Activated CD4-positive, alpha-beta T cell treated with anti-CD3 and anti-CD28 coated beads for 48 hours (primary cell): ENCODE measurements at regions not wholly inside any gene's neighbourhood (a gene's known extent, or its start where the extent isn't known, plus 50 kb on each side); places are given as distances from the start of the nearest gene placed in this dataset.
A peak's percentile ranks its signal among the peaks of the same experiment; 100 is the strongest.
"Not testable (repeated sequence)": the region's sequence is repeated elsewhere in the genome, so short reads cannot be mapped to it uniquely, and the experiment has no call there.

Source experiments
- DNase-seq: peaks from one replicate; pipeline ENCODE4 v3.0.0-alpha.2; 2020

DNA sequence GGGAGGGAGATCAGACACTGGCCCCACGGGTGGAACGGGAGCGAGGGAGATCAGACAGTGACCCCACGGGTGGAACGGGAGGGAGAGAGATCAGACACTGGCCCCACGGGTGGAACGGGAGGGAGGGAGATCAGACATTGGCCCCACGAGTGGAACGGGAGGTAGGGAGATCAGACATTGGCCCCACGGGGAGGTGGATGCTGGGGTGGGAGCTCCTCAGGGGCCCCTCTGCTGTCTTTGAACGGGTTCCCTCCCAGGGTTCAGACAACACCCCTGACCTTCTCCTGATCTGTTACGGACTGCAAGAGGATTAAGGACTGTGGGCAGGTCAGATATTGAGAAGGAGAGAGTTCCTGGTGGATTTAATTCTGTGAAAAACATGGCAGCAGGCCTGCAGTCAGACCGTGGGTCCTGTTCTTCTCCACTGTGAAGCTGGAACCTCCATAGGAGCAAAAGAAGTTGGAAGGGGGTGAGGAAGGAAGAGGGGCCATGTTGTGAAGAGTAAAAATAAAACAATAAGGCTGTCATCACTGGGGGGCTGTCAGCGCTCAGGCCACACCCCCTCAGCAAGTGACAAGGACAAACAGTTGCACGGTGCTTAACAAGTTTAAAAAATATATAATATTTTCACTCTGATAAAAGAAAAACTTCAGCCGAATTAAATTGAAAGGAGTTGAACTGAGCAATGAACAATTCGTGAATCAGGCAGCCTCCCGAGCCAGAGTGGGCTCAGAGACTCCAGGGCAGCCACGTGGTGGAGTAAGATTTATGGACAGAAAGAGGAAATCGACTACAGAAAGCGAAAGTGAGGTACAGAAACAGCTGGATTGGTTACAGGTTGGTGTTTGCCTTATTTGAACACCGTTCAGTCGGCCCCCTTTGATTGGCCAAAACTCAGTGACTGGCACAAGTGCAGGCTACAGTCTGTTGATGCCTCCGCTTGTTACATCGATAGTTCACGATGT, 348.7 kb upstream of the TNRC6C start:
- peak; percentile 76 for DNase-seq

DNA sequence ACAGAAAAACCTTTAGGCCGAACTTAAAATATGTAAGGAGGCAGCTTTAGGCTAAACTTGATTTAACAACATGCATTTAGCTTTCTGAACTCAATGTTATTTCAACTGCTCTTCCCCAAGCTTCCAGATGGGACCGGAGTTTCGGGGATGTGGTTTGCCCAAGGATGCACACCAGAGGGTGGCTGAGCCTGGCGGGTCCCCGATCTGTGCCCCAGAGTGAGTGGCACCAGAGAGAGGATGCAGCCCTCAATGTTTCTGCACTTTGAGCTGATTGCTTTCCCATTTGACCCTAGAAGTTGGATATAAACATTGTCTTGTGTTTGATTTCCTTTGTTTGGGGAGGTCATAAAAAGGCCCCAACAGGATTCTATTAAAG, 348.0 kb upstream of the TNRC6C start:
- DNase-seq = no peak

DNA sequence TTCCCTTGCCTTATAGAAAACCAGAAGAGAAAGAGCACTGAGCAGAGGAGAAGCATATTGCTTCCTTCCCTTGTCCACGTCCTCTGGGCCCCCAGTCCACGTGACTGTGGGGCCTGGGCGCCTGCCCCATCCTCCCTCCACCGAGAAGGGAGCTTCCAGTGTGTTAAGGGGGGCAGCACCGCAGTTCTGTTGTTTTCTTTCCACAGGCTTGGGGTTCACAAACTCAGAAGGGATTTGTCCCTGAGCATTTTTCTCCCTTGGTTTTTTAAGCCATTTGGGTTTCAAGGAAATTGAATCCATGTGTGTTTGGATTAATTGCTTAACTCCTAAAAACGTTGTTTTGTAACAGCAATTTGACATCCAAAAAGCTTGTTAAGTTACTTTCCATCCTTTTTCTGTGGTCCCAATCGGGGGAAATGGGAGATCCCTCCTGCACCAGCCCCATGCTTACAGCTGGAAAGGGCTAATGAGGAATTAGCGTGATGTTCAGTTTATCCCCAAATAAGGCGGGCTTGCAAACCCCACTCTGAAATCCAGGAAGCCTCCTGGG, 347.5 kb upstream of the TNRC6C start:
- DNase-seq = no peak

DNA sequence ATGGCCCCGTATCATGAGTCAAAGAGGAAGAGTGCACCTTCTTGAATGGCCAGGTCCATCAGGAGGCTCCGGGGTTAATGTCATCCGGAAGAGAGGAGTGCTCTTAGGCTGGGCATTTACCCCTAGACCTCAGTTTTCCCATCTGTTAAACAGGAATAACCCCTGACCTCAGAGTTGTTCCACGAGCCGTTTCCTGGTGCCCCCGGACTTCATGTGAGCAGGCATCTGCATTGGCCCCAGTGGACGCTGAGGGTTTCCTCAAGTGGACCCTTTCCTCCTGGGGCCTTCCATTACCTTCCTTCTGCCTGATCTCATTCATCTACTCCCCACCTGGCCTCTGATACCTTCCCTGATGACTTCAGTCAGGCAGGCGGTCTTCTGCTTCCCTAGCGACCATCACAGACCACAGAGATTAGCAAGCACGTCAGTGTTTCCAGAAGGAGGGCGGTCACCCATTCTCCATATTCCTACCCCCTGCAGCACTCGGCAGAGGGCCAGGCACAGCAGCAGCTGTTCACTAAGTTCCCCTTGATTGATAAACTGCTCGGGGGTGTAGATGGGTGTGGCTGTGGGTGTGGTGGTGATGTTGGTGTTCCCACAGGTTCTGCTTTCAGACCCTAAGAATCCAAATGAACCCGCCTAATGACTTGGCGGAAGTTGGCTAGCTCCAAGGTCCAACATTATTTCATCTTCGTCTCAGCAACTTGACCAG, 346.6 kb upstream of the TNRC6C start:
- DNase-seq = no peak

DNA sequence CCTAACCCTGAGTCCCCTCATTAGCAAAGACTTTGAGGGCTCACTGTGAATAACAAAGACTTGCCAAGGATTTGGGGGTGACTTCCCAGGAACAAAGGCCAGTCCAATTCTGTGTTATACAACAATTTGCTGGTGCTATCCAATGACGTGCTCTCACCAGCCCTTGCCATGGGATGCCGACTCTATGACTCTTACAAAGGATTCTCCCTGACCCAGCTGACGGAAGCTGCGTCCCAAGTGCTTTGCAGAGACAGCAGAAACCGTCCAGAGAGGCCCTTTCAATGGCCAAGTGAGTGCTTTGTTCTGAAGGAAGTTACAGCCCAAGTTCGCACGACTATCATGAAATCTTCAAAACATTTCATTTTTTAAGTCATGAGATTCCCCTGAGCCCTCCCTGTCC, 345.3 kb upstream of the TNRC6C start:
- DNase-seq = no peak

DNA sequence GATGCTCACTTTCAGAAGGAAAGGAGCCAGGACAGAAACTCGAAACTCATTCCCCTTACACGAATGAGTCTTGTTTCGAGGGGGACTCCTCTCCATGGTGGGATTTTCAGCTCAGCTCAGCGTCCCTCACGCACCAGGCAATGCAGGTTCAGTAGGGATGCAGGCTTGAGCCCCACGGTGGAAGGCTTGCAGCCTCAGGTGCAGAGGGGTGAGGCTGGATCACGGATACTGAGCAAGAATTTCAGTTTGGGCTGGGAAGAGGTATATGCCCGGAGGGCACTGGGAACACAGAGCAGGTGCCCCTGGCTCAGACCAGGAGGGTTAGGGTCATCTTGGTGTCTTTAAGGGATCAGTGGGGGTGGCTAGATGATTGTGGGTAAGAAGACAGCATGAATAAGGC, 344.9 kb upstream of the TNRC6C start:
- no peak for DNase-seq

DNA sequence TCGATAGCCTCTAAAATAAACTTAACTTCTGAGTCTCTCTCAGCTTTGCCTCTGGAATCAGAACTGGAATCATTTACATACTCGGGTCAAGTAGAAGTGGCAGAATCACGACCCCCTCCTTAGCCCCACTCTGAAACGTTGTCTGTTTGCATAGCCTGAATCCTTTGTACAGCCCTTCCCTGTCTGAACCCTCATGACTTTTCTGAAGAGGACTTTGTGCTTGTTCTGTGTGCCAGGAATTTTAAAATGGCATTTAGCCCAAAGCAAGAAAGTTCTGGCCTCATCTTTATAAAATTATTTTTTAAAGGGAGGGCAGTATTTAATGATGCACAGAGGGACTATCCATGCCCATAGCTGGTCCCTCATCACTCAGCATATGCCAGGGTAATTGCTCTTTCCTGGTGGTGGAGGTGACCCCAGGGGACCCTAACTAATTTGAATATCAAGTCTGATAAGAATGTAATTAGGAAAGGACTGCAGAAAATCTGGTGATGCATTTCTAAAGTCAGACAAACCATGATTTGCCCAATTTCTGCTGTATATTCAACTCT, 342.7 kb upstream of the TNRC6C start:
- DNase-seq = no peak

DNA sequence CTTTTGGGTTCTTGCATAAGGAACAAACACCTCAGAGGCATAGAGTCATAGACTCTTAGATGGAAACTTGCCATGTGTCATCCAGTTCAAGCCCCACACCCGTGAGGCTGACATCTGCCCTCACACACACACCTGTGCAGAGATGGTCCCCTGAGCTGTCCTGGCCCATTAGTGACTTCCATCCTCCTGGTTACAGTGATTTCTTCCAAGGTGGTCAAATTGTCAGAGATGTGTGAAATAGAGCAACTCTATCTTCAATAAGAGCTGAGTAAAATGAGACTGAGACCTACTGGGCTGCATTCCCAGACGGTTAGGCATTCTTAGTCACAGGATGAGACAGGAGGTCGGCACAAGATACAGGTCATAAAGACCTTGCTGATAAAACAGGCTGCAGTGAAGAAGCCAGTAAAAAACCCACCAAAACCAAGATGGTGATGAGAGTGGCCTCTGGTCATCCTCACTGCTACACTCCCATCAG, 342.2 kb upstream of the TNRC6C start:
- DNase-seq = no peak

DNA sequence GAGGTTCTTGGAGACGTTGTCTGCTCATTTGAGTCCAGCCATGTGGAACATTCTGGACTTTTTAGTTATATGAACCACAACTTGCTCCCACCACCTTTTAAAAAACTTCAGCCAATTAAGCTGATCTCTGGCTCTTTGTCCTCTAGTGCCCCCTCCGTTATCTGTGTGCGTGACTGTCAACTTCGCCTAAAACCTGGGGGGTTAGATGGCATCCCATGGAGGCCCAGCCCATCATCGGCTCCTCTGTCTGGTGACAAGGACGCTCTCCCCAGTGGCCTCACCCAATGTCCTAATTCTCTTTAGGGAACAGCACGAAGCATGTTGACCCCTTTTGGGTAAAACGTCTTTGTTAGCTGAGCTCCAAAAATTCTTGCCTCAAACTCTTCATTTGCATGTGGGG, 341.0 kb upstream of the TNRC6C start:
- no peak for DNase-seq

DNA sequence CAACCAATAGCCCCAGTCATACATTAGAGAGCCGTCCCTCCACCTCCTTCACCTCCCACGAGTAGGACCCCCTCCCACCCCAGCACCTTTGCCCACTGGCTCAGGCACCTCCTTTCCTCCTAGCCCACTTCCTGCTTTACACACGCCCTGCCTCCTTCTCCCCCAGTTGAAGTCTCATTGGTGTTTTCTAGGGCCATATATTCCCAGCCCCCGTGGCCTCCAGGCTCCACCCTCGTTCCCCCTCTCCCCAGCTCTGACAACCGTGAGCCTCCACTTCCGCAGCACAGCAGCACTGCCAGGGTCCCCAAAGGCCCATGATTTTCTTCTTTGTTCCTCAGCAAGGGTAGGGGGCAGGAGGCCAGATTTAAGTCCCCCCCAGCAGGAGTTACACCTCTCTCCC, 340.3 kb upstream of the TNRC6C start:
- no peak for DNase-seq

DNA sequence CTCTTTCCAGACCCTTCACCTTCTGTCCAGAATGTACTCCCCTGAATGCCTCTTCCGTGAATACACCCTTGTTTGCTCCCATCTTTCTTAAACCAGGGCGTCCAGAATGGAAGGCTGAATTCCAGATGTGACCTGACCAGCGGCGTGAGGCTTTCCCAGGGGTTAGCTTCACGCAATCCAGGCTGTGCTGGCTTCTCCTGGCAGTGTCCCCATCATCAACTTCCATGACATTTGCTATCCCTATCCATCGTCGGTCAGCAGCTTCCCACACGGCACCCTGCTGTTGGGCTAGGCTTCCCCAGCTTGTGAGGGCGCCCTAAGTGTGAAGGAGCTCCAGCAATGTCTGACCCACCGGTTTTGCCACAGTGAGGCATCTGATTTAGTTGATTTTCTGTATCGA, 339.8 kb upstream of the TNRC6C start:
- no peak for DNase-seq

DNA sequence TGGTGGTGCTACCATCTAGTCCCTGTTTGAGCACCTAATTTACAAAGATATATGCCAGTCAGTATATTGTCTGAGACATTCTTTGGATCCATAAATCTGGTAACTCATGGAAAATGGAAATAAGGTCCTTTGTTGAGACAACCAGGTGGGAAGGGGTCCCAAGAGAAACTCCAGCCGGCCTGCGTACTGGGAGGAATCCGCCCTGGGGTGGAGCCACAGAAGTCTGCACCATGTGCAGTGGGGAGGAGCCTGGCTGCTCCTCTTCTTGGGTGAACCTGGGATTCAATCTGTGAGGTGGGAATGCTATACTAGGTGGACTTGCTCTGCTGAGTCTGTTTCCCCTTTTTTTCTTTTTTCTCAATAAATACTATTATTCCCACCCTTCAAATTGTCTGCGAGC, 339.2 kb upstream of the TNRC6C start:
- no peak for DNase-seq

DNA sequence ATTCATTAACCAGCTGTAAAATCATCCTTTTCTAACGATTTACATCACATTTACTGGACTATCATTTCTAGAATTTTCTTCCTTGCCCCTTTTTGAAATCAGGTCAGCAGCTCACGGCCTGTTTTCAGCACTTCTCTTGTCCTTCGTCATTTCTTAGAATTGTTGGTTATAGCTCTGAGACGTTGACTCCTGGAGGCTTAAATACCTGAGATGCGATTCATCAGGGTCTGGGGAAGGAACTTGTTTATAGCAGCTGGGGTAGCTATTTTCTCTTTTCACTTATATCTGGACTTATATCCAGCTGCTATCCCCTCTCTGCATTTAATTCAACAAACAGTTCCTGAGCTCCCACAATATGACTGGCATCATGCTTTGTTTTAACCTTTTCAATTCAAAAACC, 338.7 kb upstream of the TNRC6C start:
- DNase-seq = no peak

DNA sequence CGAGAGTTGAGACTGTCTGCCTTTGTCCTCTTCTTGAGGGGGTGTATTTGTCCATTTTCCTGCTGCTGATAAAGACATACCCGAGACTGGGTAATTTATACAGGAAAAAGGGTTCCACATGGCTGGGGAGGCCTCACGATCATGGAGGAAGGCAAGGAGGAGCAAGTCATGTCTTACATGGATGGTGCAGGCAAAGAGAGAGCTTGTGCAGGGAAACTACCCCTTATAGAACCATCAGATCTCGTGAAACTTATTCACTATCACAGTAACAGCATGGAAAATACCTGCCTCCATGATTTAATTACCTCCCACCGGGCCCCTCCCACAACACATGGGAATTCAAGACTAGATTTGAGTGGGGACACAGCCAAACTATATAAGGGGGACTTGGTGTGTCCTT, 338.2 kb upstream of the TNRC6C start:
- DNase-seq = no peak

DNA sequence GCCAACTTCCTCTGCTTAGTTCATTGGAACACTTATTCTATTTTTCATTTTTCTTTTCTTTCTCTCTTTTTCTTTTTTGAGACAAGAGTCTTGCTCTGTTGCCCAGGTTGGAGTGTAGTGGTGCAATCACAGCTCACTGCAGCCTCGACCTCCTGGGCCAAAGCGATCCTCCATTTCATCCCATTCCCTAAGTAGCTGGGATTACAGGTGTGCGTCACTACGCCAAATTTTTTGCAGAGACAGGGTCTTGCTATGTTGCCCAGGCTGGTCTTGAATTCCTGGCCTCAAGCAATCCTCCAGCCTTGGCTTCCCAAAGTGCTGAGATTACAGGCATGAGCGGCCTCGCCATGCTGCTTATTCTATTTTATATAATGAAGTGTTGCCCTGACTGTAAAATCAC, 336.4 kb upstream of the TNRC6C start:
- DNase-seq = not testable (repeated sequence)

DNA sequence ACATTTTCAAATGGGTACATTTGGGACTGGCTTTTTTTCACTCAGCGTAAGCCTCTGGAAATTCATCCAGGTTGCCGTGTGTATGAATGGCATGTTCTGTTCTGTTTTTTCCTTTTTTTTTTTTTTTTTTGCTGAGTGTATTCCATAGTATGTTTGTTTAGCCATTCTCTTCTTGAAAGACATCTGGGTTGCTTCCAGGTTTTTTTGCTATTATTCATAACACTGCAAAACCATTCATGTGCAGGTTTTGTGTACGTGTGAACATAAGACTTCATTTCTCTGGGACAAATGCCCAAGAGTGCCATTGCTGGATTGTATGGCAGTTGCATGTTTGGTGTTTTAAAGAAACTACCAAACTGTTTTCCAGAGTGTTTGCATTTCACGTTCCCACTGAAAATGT, 335.9 kb upstream of the TNRC6C start:
- DNase-seq = no peak

DNA sequence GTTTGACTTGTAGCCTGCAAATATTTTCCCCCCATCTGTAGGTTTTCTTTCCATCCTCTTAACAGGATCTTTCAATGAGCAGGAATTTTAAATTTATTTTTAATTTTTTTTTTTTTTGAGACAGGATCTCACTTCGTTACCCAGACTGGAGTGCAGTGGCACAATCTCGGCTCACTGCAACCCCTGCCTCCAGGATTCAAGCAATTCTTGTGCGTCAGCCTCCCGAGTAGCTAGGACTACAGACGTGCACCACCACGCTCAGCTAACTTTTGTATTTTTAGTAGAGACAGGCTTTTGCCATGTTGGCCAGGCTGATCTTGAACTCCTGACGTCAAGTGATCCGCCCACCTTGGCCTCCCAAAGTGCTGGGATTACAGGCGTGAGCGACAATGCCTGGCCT, 335.2 kb upstream of the TNRC6C start:
- DNase-seq = not testable (repeated sequence)

DNA sequence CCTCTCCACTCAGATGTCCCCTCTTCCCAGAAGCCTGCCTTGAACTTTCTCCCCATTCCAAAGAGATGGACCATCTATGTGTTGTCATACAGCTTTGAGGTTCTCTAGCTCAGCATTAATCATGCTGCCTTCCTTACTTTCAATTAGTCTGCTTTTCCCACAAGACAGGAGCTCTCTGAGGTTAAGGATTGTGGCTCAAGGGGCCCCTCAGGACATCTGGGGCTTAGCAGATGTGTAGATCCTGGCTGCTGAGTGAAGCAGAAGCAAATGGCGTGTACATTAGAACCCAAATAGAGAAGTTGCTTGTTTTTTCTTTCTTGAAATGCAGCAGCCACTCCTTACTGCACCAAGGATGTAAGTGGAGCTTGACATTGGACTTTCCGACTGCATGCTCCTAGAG, 330.5 kb upstream of the TNRC6C start:
- no peak for DNase-seq

DNA sequence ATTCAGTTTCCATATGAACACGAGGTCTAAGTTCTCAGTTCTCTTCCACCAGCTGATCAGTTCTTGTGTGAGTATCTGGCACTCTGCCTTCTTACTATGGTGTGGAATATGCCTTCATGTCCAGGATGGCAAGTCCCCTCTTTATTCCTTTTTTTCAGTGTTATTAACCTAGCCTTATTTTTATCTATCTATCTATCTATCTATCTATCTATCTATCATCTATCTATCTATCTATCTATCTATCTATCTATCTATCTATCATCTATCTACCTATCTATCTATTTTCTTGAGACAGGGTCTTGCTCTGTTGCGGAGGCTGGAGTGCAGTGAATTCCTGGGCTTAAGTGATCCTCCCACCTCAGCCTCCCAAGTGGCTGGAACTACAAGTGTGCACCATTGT, 329.2 kb upstream of the TNRC6C start:
- DNase-seq = not testable (repeated sequence)

DNA sequence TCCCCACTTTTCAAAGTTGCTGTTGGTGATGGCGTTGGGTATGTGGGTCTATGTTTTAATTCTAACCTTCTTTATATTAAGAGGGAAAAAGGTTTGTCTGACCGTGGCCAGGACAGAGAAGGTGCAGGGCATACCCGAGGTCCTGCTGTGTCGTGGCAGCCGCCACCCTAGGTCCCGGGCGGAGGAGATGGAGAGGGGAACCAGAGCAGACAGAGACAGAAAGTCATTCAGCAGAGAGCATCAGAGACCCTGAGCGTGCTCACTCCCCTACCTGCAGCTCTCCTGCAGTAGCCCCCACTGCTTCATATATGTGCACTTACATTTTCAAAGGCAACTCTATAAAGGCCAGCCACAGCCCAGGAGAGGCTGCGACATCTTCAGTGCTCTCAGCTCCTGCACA, 327.2 kb upstream of the TNRC6C start:
- no peak for DNase-seq

DNA sequence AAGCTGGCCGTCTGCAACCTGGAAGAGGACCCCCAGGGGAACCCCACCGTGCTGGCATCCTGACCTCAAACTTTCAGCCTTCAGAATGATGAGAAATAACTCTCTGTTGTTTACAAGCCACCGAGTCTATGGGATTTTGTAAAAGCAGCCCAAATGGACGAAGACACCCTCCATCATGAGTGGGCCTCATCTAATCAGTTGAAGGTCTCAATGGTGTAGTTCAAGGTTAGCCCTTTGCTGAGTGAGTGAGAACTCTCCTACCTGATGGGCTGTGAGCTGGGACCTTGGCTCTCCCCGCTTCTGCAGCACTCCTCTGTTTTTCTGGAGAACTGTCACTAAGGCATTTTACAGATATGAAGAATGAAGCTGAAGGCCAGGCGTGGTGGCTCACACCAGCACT, 325.9 kb upstream of the TNRC6C start:
- DNase-seq = no peak

DNA sequence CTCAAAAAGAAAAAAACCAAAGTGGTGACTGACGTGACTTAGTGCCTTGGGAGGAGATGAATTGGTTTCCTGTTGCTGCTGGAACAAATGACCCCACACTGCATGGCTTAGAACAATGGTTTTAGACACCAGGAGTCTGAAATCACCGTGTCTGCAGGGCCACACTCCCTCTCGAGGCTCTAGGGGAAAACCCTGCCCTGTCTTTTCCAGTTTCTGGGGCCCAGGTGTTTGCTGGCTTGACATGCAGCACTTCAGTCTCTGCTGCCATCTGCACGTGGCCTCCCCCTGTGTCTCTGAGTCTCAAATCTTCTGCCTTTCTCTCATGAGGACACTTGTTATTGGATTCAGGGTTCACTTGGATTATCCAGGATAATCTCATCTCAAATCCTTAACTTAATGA, 323.8 kb upstream of the TNRC6C start:
- peak; percentile 77 for DNase-seq

DNA sequence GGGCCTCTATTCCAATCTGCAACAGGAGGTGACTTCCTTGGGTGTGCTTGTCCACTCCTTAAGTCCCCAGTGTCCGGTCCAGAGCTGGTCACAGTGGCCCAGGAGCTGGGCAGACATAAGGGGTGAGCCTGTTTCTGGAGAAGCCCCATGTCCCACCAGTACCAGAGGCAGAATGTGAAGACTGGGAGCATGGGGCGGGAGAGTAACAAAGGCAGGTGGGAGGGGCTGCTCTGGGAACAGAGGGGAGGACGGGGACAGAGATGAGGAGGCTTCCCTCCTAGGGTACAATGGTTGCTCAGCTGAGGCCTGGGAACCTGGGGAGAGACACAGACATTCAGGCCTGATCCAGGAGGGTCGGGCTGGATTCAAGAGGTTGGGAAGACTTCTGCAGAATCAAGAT, 323.3 kb upstream of the TNRC6C start:
- no peak for DNase-seq

DNA sequence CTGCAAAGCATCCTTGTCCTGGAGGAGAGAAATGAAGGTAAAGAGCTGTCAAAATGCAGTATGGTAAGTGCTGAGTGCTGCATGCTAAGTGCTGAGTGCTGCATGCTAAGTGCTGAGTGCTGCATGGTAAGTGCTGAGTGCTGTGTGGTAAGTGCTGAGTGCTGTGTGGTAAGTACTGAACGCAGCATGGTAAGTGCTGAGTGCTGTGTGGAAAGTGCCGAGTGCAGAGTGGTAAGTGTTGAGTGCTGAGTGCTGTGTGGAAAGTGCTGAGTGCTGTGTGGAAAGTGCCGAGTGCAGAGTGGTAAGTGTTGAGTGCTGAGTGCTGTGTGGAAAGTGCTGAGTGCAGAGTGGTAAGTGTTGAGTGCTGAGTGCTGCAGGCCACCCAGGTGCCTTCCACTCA, 322.7 kb upstream of the TNRC6C start:
- DNase-seq = not testable (repeated sequence)
